Aorta (tissue), 5 donors: ENCODE measurements at regions not wholly inside any gene's neighbourhood (a gene's known extent, or its start where the extent isn't known, plus 50 kb on each side); places are given as distances from the start of the nearest gene placed in this dataset.
"Not testable (repeated sequence)": the region's sequence is repeated elsewhere in the genome, so short reads cannot be mapped to it uniquely, and the experiment has no call there.

Source experiments
- ATAC-seq: fragments of 200-7000 bp; cut with Tn5 transposase; one replicate; pipeline ENCODE4 v1.9.1; 2022; ENCODE audit warnings: moderate library complexity; ENCODE audit not compliant: low FRiP score
- DNase-seq, 2 donors: peaks; one replicate each; pipeline ENCODE4 v3.0.0-alpha.2; 2020
- H3K27ac ChIP-seq, 2 donors: one replicate each; pipeline ENCODE4 v1.5.1; 2013; ENCODE audit warnings: low read length in 2 of 2, mild to moderate bottlenecking in 2 of 2, moderate library complexity in 2 of 2, control low read depth in 1 of 2, inconsistent platforms in 1 of 2, low read depth in 1 of 2
- H3K27me3 ChIP-seq, 2 donors: one replicate each; pipeline ENCODE4 v1.6.1; 2013; ENCODE audit warnings: control low read depth in 1 of 2, low read length in 1 of 2, mild to moderate bottlenecking in 1 of 2, moderate library complexity in 1 of 2; ENCODE audit not compliant: insufficient read depth in 2 of 2, control insufficient read depth in 1 of 2
- H3K36me3 ChIP-seq, 2 donors: one replicate each; pipeline ENCODE4 v1.6.1; 2013; ENCODE audit warnings: control low read depth in 1 of 2, low read length in 1 of 2, mild to moderate bottlenecking in 1 of 2; ENCODE audit not compliant: insufficient read depth in 2 of 2, control insufficient read depth in 1 of 2
- H3K4me1 ChIP-seq, 2 donors: one replicate each; pipeline ENCODE4 v1.6.1; 2013; ENCODE audit warnings: low read length in 2 of 2, control low read depth in 1 of 2, mild to moderate bottlenecking in 1 of 2, moderate library complexity in 1 of 2; ENCODE audit not compliant: insufficient read depth in 2 of 2, control insufficient read depth in 1 of 2
- H3K4me3 ChIP-seq, 2 donors: one replicate each; pipeline ENCODE4 v1.5.1; 2013; ENCODE audit warnings: low read length in 2 of 2, control low read depth in 1 of 2, mild to moderate bottlenecking in 1 of 2
- H3K9me3 ChIP-seq: one replicate; pipeline ENCODE4 v1.6.1; 2013; ENCODE audit warnings: mild to moderate bottlenecking, low read length; ENCODE audit not compliant: control insufficient read depth
- WGBS, 2 donors: extraction: QIAGEN DNeasy Blood & Tissue Kit; methylation state at CpG; one replicate each; pipeline ENCODE4 v1.1.7; 2013; 5-methylcytosine and 5-hydroxymethylcytosine counted together
- intact Hi-C, 2 donors: fragments of 100-400 bp; cut with DNase I; formaldehyde crosslinking; loops; one replicate each; pipeline versions ENCODE4 v1.14.2 to v1.15.0; 2022
- donor health status: healthy with polysubstance abuse.
- donor health status: Bipolar disorder and iron deficiency.
- donor health status: DM: no; HTN: no; CAD: no.
- donor health status: DM: no; HTN: no; CAD: no.
- donor health status: DM: yes; HTN: yes; CAD: no.

DNA sequence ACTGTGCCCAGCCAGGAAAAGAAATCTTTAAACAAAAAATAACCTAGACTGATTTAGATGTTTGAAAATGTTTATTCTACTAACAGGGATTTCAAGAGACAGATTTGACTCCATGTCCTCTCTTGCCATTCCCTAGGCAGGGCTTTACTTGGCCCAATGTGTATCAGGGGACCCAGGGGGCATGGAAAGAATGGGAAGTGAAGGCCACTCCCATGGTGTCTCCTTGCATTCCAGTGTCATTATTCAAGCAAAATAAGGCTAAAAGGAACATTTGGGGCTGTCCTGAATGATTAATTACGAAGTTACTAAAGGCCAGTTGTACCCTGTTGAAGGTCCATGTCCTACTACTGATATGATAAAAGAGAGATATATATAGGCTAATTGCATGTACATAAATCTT, 151.9 kb upstream of the ATF7IP start:
- Histone ChIP-seq H3K36me3 (no peaks in the 10 kb centered on the region), H3K4me1 (no peaks in the 10 kb centered on the region), H3K9me3 (no peaks in the 10 kb centered on the region), H3K4me3 (no peak overlapping the region), H3K27ac (no peak overlapping the region), H3K27me3 (no peaks in the 10 kb centered on the region)
- intact Hi-C loops: no loop called here
- DNase-seq: no peak
- WGBS, 2 donors: 51 to 72% methylated on average over 1 of the region's 1 CpG
- no peak for ATAC-seq

DNA sequence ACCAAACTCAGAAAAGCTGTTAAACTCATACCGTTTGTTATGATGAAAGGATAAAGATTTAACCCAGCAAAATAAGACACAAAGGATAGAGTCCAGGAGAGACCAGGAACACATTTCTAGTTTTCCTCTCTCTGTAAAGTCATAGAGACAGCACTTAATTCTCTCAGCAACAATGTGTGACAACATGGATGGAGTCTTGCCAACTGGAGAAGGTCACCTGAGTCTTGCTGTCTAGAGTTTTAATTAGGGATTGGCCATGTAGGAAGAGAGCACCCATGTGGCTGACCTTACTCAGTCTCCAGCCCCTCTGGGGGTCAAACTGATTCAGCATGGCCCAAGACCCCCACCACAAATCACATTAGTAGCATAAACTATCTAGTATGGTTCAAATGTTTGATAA, 151.0 kb upstream of the ATF7IP start:
- 86 to 93% methylated on average over 1 of the region's 1 CpG for whole genome bisulfite sequencing, 2 donors
- no peaks in the 10 kb centered on the region for H3K9me3 ChIP-seq
- intact Hi-C loops: no loop called here
- no peak overlapping the region for H3K27ac ChIP-seq
- no peaks in the 10 kb centered on the region for H3K36me3 ChIP-seq
- H3K27me3 ChIP-seq: no peaks in the 10 kb centered on the region
- DNase-seq (no peak), ATAC-seq (no peak)
- H3K4me3 ChIP-seq: no peak overlapping the region
- H3K4me1 ChIP-seq: no peaks in the 10 kb centered on the region

DNA sequence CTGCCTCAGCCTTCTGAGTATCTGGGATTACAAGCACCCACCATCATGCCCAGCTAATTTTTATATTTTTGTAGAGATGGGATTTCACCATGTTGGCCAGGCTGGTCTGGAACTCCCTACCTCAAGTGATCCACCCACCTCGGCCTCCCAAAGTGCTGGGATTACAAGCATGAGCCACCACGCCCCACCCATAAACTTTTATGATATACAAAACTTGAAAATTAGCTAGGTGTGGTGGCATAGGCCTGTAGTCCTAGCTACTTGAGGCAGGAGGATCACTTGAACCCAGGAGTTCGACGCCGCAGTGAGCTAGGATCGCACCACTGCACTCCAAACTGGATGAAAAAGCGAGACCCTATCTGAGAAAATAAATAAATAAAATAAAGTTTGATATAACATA, 149.5 kb upstream of the ATF7IP start:
- H3K4me3 ChIP-seq, H3K36me3 ChIP-seq, ATAC-seq, intact Hi-C loops, H3K27ac ChIP-seq, H3K27me3 ChIP-seq, H3K4me1 ChIP-seq, DNase-seq, H3K9me3 ChIP-seq: not testable (repeated sequence)
- 95 to 97% methylated on average over 7 of the region's 7 CpGs for WGBS, 2 donors

DNA sequence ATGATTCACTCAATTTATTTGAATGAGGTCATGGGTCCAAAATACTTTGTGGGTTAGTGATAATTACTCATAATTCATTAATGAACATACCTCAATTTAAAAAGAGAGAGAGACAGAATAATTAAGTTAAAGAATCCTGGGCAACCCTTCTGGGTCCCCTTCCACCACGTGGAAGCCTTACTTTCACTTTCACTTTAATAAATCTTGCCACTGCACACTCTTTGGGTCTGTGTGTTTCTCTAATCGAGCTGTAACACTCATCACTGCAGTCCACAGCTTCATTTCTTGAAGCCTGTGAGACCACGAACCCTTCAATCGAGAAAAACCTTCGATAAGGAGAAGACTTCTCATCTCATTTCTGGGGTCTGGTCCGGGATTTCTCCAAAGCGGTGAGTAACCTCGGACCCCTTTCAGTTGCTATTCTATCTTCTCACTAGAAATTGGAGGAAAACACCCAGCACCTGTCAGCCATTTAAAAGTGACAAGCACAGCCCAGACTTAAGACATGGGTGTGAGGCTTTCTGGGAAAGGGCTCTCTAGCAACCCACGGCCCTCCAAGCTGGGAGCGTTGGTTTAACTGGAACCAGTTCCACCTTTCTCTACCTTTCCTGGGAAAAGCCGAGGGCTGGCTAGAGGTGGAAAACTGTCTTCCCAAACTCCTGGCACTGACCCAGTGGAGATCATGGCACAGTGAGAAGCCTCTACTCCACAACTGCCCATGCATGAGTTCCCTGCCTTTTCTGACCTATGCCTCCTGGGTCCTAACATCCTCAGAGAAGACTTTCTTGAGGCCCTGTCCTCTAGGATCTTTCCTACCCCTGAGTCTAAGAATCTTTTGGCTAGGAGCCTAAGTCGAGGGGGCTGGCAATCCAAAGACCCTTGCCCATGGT, 148.8 kb upstream of the ATF7IP start:
- 62 to 75% methylated on average over 12 of the region's 12 CpGs for WGBS, 2 donors
- no peaks in the 10 kb centered on the region for H3K36me3 ChIP-seq
- DNase-seq: no peak
- H3K4me1 ChIP-seq: no peaks in the 10 kb centered on the region
- no peak overlapping the region for H3K27ac ChIP-seq
- intact Hi-C loops: no loop called here
- ATAC-seq: no peak
- H3K9me3 ChIP-seq: no peaks in the 10 kb centered on the region
- H3K4me3 ChIP-seq: no peak overlapping the region
- no peaks in the 10 kb centered on the region for H3K27me3 ChIP-seq

DNA sequence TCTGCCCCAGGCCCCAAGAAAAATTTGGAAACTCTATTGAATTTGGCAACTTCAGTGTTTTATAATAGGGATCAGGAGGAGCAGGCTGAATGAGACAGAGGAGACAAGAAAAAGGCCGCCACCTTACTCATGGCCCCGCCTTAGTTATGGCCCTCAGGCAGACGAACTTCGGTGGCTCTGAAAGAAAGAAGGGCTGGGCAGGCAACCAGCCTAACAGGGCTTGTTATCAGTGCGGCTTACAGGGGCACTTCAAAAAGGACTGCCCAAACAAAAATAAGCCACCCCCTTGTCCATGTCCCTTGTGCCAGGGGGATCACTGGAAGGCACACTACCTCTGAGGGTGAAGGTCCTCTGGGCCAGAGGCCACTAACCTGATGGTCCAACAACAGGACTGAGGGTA, 146.3 kb upstream of the ATF7IP start:
- no peak for DNase-seq
- intact Hi-C loops: no loop called here
- Histone ChIP-seq H3K27me3 (no peaks in the 10 kb centered on the region), H3K36me3 (no peaks in the 10 kb centered on the region), H3K9me3 (no peaks in the 10 kb centered on the region), H3K27ac (no peak overlapping the region), H3K4me1 (no peaks in the 10 kb centered on the region), H3K4me3 (no peak overlapping the region)
- WGBS, 2 donors: 85 to 91% methylated on average over 5 of the region's 5 CpGs
- no peak for ATAC-seq

DNA sequence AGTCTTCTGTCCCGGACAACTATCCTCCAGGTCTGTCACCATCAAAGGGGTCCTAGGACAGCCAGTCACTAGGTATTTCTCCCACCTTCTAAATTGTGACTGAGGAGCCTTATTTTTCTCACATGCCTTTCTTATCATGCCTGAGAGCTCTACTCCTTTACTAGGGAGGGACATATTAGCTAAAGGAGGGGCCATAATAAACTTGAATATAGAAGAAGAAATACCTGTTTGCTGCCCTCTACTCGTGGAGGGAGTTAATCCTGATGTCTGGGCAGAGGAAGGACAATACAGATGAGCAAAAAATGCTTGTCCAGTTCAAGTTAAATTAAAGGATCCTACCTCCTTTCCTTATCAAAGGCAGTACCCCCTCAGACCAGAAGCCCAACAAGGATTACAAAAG, 145.8 kb upstream of the ATF7IP start:
- H3K27me3 ChIP-seq, H3K4me3 ChIP-seq, H3K9me3 ChIP-seq, ATAC-seq, H3K4me1 ChIP-seq, intact Hi-C loops, H3K27ac ChIP-seq, DNase-seq, H3K36me3 ChIP-seq: not testable (repeated sequence)
- WGBS, 2 donors: 83 to 90% methylated on average over 2 of the region's 2 CpGs

DNA sequence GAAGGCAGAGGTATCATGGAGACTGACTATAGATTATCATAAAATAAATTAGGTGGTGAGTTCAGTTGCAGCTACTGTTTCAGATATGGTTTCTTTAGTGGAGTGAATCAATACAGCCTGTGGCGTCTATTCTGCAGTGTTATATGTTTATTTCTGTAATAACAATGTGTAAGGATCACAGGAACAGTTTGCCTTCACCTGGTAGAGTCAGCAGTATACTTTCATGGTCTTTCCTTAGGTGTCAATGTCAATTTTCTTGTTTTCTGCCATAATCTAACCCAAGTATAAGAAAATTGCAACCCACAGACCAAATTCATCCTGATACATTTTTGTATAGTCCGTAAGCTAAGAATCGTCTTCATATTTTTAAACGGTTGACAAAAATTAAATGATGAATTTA, 140.4 kb upstream of the ATF7IP start:
- Histone ChIP-seq H3K27me3 (no peaks in the 10 kb centered on the region), H3K9me3 (peaks cover 1% of the 10 kb centered on the region), H3K36me3 (no peaks in the 10 kb centered on the region), H3K27ac (no peak overlapping the region), H3K4me1 (no peaks in the 10 kb centered on the region), H3K4me3 (no peak overlapping the region)
- no peak for DNase-seq
- ATAC-seq: no peak
- 91 to 92% methylated on average over 4 of the region's 4 CpGs for WGBS, 2 donors
- intact Hi-C loops: no loop called here

DNA sequence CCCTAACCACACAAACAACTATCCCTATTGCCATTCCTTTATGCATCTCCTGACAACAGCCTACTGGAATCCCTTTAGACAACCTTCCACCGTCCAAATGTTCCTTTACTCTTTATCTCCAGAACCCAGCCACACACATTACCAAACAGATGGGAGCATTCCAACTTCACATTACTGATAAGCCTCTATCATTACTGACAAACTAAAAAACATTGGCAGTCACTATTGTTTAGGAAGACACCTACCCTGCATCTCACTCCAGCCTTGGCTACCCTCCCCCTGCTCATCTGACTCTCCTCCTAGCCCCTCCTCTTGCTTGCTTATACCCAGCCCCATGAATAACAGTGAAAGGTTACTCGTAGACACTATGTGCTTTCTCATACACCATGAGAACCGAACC, 130.3 kb upstream of the ATF7IP start:
- not testable (repeated sequence) for ATAC-seq, H3K27ac ChIP-seq, H3K4me1 ChIP-seq, H3K9me3 ChIP-seq, DNase-seq, H3K4me3 ChIP-seq, H3K27me3 ChIP-seq, H3K36me3 ChIP-seq
- intact Hi-C loops: loop anchor here (5.0 kb wide), 5 partner anchors 182 to 427 kb away; no protein-coding TSS in a partner anchor
- 61 to 62% methylated on average over 3 of the region's 3 CpGs for WGBS, 2 donors

DNA sequence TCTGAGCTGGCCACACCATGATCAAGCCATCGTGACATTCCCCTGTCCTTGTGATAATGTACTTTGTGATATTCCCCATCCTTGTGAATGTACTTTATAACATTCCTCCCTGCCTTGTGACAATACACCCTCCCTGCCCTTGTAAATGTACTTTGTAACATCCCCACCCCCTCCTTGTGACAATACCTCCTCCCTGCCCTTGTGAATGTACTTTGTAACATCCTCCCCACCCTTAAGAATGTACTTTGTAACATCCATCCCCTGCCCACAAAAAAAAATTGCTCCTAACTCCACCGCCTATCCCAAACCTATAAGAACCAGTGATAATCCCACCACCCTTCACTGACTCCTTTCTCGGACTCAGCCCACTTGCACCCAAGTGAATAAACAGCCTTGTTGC, 128.8 kb upstream of the ATF7IP start:
- H3K36me3 ChIP-seq, H3K4me3 ChIP-seq, DNase-seq, H3K27ac ChIP-seq, ATAC-seq, H3K9me3 ChIP-seq, H3K27me3 ChIP-seq, H3K4me1 ChIP-seq: not testable (repeated sequence)
- intact Hi-C loops: loop anchor here (5.0 kb wide), 5 partner anchors 181 to 426 kb away; no protein-coding TSS in a partner anchor
- 93 to 97% methylated on average over 3 of the region's 3 CpGs for WGBS, 2 donors
